HG03442 (cell line): ENCODE measurements at regions not wholly inside any gene's neighbourhood (a gene's known extent, or its start where the extent isn't known, plus 50 kb on each side); places are given as distances from the start of the nearest gene placed in this dataset.
"Not testable (repeated sequence)": the region's sequence is repeated elsewhere in the genome, so short reads cannot be mapped to it uniquely, and the experiment has no call there.

ENCODE experiments used
- ATAC-seq: cut with Tn5 transposase; IDR thresholded peaks from one replicate; pipeline ENCODE4 v1.9.1; 2021; ENCODE audit warnings: mild to moderate bottlenecking, moderate library complexity; ENCODE audit not compliant: unreplicated experiment

DNA sequence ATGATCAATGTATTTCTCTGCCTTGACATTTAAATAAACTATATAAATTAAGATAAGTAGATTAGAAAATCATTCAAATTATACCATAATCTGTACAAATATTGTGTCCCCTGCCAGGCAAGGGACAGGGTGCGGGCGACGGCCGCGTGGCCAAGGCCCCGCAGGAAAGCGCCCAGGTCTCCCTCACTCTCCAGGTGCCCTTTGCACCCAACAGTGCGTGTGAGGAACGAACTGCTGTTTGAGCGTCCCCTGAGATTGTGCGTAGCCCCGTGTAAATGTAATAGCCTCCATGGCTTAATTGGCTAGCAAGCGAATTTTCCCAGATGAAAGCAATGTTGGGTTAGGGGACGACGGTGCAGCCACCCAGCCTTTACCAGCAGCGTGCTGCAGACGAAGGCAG lies 161.4 kb downstream of the SYT15 start:
- not testable (repeated sequence) for ATAC-seq

DNA sequence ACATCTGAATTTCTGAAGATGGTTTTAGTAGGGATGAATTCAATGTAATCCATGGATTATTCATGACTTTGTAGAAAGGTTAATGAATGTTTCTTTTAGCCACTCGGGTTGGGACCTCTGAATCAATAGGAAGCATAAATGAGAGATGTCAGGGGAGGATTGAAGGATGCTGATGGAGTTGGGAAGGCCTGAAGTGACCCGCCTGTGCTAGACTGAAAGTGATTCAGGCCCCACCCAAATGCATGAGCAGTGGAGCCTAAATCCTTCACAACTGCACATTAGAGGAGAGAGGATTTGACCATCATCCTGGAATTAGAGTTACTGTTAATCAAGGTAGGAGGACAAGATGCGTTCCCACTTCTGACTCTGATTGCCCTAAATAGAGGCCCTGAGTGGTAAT lies 162.2 kb upstream of the PTPN20 start:
- ATAC-seq: not testable (repeated sequence)

DNA sequence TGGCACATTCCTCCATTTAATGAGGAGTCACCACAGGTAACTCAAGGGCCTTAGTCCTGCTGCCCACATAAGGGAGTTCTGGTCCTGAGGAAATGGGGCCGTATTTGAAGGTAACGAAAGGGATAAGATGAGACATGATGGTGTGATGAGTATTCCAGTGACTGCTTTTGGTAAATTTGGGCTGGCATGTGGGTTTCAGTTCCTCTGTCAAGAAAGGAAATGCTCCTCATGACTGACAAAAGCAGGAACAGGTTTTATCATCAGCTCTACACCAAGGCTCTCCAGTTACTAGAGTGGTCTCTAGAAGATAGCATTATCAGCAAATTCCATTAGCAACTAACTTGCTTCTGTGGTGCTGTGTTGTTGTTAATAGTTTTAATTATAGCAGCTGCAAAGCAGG lies 161.8 kb upstream of the PTPN20 start:
- ATAC-seq: not testable (repeated sequence)

DNA sequence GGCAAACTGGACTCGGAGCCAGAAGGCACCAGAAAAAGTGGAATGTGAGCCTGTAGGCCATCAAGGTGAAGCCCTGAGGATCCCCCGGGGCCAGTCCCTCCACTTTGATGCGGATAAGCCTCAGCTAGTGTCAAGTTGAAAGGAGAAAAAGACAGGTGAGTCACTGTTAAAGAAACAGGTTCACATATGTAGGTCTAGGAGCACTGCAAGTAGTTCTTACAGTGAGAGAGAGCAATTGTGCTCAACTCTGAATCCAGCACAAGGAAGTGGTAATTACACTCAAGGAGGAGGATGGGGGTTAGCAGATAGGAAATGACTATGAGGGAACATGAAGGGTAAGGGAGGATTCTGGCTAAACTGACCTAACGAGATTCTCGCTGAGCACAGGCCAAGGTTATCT lies 157.5 kb upstream of the PTPN20 start:
- not testable (repeated sequence) for ATAC-seq

DNA sequence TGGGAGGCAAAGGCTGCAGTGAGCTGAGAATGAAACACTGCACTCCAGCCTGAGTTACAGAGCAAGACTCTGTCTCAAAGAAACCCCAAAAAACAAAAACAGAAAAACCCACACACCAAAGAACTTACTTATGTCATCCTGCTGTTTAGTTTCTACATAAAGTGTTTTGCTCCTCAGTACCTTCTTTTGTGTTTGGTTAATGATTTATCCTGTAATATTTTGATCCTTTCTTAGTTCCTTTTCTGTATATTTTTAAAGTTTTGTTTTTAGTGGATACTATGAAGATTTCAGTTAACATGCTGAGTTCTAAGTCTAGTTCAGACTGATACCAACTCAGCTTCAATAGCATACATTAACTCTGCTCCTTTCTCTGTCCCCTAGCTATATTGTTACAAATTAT lies 149.8 kb upstream of the PTPN20 start:
- ATAC-seq: peak; percentile 79

DNA sequence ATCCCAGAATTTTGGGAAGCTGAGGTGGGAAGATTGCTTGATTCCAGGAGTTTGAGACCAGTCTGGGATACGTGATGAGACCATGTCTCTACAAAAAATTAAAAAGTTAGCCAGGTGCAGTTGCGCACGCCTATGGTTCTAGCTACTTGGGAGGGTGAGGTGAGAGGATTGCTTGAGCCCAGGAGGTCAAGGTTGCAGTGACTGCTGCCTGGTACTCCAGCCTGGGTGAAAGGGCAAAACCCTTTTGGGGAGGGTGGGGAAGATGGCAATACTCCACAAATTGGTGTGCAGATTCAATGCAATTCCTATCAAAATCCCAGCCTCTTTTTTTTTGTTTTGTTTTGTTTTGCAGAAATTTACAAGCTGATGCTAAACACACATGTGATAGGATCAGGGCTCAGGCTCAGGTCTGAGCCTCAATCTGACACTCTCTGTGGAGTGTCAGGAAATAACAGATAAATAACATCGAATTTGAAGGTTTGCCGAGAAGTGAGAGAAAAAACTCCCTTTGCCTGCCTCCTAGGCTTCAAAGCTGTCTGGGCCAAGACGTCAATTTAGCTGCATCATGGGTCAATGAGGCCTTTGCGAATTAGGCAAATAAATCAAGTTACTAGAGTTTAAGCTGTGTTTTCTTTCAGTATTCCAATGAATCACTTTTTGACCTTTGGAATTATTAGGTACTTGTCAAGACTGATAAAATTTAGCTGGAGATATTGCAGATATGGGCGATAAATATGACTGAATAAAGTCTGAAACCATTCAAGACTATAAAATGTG lies 142.5 kb upstream of the PTPN20 start:
- ATAC-seq: not testable (repeated sequence)

DNA sequence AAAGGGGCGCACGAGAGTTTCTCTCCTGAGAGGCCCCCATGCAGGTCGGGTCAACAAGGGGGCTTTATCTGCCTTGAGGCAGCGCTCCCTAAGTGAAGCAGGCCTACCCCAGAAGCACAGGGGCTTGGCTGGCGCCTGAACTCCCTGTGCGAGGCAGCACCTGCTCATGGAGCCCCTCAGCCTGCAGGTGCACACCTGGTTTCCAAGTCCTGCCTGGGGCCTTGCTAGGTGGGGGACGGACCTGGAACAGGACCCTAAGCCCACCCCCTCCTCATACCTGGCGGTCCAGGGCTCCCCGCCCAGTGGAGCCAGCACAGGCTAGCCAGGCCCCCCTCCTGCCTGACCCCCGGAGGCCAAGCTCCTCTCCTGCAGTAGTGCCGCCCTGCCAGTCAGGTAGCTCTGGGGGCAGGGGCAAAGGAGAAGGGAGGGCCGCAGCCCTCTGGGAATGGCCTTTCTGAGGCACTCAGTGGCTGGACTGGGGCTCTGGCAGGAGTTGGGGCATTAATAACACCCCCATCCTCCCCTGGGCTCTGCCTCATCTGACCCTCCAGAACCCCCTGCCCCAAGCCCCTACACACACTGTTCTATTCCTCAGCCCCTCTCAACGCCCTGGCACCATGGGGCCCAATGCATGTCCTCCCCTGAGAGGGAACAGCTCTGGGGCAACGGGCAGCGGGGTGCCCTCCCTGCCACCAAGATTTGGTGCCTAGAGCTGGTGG lies 137.9 kb upstream of the PTPN20 start:
- not testable (repeated sequence) for ATAC-seq

DNA sequence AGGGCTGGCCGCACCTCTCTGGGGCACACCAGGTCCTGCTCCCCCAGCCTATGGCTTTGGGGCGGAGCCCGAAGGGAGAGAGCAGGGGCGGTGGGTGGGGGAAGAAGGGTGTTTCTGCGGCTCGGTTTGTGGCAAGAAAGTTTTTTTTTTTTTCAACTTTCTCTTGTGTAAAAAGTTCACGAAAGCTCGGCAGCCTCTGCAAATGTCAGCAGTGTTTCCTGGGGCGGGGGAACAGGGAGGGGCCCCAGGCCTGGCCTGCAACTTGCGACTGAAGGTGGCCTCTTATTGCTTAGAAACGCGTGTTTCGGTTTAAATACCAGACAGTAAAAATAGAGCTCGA lies 137.4 kb upstream of the PTPN20 start:
- not testable (repeated sequence) for ATAC-seq

DNA sequence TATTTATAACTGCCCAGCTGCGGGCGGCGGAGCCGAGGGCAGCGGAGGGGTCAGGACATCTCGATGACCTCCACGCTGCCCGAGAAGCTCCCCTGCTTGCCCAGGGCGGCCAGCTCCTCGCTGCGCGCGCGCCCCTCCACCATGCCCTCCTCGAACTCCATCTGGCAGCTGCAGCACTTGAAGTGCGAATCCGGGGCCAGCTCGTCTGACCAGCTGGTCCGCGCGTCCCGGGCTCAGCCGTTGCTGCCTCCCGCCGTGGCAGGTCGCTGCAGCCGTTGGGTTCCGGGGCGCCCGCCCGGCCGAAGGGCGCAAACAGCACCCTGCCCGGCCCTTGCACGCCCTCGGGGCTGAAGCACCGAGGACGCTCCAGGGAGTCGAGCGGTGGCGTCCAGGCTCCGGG lies 136.9 kb upstream of the PTPN20 start:
- not testable (repeated sequence) for ATAC-seq

DNA sequence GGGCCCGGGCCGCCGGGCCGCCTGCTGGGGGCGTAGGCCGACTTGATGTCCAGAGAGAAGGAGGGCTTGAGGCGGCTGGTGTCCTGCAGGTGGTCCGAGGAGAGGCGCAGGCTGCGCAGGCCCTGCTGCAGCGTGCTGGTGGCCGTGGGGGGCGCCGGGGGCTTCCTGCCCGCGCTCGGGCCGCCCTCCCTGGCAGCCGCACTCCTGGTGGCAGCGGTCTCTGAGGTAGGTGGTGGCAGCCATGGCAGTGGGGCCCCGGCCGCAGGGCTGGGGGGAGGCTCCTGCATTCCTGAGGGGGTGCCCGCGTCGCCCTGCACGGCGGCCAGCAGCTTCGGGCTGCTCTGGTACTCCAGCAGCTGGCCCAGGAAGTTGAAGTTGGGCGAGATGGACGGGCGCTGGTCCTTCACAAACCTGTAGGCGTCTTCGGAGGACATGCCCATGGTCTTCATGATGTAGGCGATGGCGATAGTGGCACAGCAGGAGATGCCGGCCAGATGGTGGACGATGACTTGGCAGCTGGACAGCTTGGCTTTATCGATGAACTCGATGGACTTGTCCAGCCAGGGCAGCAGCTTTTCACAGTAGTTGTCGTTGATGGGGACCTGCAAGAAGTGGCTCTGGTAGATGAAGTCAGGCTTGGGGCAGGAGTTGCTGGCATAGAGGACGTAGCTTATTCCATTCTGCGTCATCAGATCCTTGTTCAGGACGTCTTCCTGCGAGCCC lies 136.1 kb upstream of the PTPN20 start:
- not testable (repeated sequence) for ATAC-seq

DNA sequence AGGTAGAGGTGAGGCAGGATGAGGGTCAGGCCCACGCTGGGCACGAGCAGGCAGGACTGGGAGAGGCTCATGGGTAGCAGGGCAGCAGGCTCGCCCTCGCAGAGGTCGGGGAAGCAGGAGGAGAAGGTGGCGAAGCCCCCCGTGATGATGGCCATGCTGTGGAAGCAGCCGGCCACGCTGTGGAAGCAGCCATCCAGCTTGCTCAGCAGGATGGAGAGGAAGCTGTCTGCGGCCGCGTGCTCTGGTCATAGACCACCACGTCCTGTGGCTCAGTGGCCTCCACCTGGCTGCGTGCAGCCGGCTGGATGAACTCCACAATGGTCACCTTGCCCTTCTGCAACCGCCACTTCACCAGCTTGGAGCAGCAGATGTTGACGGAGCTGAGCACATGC lies 135.6 kb upstream of the PTPN20 start:
- not testable (repeated sequence) for ATAC-seq

DNA sequence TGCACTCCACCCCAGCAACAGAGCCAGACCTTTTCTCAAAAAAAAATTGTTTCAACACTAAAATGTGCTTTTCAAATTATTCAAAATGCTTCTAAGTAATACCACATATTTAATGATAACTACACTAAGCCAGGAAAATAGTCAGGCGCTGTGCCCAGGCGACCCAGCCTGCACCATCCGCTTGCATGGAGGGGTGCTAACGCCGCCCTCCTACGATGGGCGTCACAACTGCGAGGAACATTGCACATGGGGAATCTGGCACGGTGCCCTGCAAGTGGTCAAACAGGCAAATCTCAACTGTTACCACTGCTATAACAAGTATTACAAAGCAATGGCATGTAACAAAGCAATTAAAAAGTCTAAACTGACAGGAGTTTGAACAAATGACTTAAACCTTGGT lies 131.7 kb upstream of the PTPN20 start:
- ATAC-seq: not testable (repeated sequence)

DNA sequence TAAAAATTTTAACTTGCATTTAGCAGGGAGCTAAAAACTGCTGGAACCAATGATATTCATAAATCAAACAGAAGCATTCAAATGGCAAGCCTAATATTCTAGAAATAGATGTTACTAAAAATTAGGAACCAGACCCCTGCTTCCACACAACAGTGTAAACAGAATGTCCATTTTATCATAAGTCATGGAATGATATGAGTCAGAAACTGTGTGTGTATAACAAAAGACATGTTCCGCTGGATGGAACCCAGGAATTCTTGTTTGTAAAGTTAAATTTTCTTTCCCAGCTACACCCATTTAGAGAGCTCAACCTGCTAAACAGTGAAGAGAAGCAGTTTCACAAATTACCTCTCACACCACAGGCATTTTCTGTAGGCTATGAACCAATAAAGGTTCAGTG lies 131.1 kb upstream of the PTPN20 start:
- ATAC-seq: not testable (repeated sequence)

DNA sequence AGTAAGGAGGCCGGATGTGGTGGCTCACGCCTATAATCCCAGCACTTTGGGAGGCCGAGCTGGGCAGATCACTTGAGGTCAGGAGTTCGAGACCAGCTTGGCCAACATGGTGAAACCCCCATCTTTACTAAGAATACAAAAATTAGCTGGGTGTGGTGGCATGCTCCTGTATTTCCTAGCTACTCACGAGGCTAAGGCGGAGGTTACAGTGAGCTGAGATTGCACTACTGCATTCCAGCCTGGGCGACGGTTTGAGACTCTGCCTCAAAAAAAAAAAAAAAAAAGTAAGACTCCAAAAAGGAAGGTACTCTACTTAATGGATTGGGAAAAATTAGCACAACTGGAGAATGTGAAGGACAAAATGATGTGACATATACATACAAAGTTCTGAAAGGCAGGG lies 130.2 kb upstream of the PTPN20 start:
- not testable (repeated sequence) for ATAC-seq

DNA sequence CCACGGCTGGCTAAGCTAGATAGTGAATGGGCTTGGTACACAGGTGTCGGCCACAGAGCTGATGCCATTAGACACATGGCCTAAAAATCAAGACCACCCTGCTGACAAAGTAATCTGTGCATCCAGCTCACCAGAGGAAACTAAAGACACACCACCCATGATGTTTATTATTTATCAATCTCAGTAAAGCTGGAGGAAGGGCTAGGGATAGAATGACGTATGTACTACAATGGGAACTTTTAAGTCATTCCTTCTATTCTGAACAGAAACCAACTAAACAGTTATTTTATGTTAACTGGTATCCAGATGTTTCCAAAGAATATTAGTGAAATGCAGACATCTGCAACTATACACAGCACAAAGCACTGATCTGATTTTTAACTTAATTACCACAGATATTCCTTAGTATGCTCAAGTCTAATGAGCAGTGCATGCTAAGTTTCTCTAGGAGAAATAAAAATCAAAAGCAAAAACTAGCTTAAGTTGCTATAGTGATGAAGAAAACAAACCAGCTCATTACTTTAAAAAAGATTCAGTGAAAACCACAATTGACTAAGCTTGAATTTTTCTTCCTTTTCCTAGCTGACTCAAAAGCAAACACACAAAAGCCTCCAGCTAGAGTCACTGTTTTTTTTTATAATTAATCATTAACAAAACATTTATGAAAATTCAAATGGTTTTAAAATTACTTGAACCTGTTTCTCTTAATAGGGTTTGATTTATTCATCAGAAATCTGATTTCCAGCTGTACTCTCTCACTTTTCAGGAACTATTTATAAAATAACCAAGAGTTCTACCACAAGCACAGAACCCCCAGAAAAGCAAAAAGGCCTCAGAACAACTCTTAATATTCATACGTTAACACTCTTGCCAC lies 129.0 kb upstream of the PTPN20 start:
- not testable (repeated sequence) for ATAC-seq

DNA sequence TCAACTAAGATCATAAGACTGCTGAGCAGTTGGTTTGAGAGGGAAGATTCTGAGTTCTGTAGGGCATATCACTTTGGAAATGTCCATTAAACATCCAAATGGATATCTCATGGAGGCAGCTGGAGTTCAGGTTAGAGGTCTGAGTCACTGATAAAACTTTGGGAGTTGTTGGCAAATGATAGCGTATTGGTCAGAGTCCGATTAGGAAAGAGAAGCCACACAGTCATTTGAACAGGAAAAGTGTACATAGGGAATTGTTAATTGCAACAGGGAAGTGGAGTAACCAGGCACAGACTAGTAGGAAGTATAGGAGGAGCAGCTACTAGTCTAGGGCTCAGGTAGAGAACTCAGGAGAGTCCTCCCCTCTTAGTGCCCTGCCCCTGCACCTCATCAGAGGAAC lies 126.6 kb upstream of the PTPN20 start:
- not testable (repeated sequence) for ATAC-seq

DNA sequence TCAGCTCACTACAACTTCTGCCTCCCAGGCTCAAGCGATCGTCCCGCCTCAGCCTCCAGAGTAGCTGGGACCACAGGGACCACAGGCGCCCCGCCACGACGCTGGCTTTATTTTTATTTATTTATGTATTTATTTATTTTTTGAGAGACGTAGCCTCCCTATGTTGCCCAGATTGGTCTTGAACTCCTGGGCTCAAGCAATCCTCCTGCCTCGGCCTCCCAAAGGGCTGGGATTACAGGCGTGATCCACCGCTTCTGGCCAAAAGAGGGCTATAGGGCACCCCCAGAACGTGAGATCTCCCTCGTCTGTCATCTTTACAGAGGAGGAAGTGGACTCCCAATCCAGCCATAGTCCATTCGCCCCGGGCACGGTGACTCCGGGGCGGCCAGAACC lies 125.1 kb upstream of the PTPN20 start:
- ATAC-seq: not testable (repeated sequence)

DNA sequence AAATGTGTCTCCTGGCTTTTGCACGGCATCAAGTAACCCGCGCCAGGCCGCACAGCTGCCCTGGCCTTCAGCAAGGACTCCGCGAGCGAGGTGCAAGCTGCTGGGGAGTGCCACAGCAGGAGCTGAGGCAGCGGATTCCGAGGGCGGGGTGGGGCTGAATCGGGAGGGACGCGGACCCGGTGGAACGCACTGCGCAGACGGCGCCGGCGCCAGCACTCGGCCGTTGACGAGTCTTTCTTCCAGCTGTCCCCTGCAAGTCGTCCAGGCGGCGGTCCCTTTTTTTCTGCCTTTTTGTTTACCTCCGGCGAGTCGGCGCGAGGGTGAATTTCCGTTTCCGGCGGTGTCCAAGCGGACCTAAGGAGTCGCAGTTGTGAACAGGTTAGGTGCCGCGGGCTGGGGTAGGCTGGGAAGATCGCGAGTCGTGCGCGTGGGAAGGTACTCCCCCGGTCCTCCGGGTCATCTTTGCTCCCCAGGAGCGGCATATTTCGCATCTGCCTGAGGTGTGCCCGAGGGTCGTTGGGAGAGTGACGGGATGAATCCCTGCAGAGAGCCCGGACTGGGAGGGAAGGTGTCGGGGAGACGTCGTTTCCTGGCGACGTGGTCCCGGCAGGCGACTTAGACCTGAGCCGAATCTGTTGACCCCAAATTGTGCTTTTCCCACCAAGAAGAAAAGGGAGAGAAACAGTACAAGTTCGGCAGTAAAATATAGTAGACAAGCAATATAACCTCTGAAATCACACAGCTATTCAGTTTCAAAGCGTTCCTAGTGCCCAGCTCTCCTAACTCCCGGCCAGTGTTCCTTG lies 124.5 kb upstream of the PTPN20 start:
- peak; percentile 82 for ATAC-seq

DNA sequence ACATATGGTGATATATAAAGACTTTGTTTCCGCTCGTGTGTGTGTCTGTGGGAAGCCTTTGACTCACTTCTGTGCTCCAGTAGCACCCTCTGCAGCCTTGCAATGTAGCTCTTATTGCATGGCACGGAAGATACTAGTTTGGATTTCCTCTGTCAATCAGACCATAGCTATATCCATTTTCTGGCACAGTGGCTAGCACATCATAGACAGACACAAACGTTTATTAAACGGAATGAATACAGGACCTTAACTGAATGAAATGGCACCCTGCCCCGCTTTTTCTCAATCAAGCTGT lies 124.0 kb upstream of the PTPN20 start:
- ATAC-seq: peak; percentile 60
